GM12878 (cell line): ENCODE measurements at regions not wholly inside any gene's neighbourhood (a gene's known extent, or its start where the extent isn't known, plus 50 kb on each side); places are given as distances from the start of the nearest gene placed in this dataset.

Source experiments
- ATAC-seq: fragments of 200-7000 bp; cut with Tn5 transposase; 3 replicates; pipeline ENCODE4 v1.9.1; 2020; ENCODE audit warnings: mild to moderate bottlenecking, moderate library complexity
- BruUV-seq: library from RNA; stranded (reverse); fragments of 400-500 nt; replicated peaks from 2 replicates; lab custom pipeline; 2021; lab: Mats Ljungman, UMichigan
- CTCF ChIA-PET: fragments of 300-600 bp; sonication (Branson Sonifier 250); formaldehyde crosslinking; extraction: SDS; loops from one replicate; lab custom pipeline; 2021; ENCODE audit warnings: inconsistent platforms; lab: Yijun Ruan, JAX
- POLR2A ChIA-PET: fragments of 350-600 bp; formaldehyde crosslinking; extraction: SDS; loops from one replicate; lab custom pipeline; 2021; ENCODE audit warnings: inconsistent platforms; lab: Charles Lee
- RAD21 ChIA-PET: fragments of 300-600 bp; sonication (Branson Sonifier 250); formaldehyde crosslinking; loops from one replicate; lab custom pipeline; 2023; ENCODE audit warnings: antibody characterized with exemption; ENCODE audit not compliant: unreplicated experiment; lab: Charles Lee
- SMC1A ChIA-PET: fragments of 300-600 bp; sonication (Branson Sonifier 250); formaldehyde crosslinking; loops from one replicate; lab custom pipeline; 2023; ENCODE audit not compliant: unreplicated experiment, uncharacterized antibody; lab: Charles Lee
- DNase-seq: peaks from one replicate; pipeline ENCODE4 v3.0.0-alpha.2; 2011; ENCODE audit warnings: low read depth, low spot score
- FAIRE-seq: peaks from 3 replicates; lab custom pipeline; 2011; peaks lifted over from hg19 to GRCh38; lab: Jason Lieb, UNC
- H2AFZ ChIP-seq: 2 replicates; pipeline ENCODE4 v1.6.0; 2011; ENCODE audit warnings: low read depth, low read length, control low read depth; ENCODE audit not compliant: control insufficient read depth
- H3K27ac ChIP-seq: 2 replicates; pipeline ENCODE4 v1.5.1; 2011; ENCODE audit warnings: control low read depth; ENCODE audit not compliant: control insufficient read depth, insufficient read depth
- H3K27me3 ChIP-seq, 2 experiments: replicated peaks in 1 of 2; 2 replicates each; pipeline versions ENCODE4 v1.6.0 to v1.6.1; 2011; ENCODE audit warnings: low read length in 1 of 2; ENCODE audit not compliant: control insufficient read depth in 2 of 2, insufficient read depth in 2 of 2
- H3K36me3 ChIP-seq, 2 experiments: 2 replicates each; pipeline ENCODE4 v1.5.1; 2011; ENCODE audit warnings: low read length in 1 of 2; ENCODE audit not compliant: control insufficient read depth in 2 of 2, insufficient read depth in 2 of 2
- H3K4me1 ChIP-seq: 2 replicates; pipeline ENCODE4 v1.6.1; 2011; ENCODE audit warnings: mild to moderate bottlenecking, low read length, moderate library complexity, mixed read lengths; ENCODE audit not compliant: control insufficient read depth, insufficient read depth
- H3K4me2 ChIP-seq: 2 replicates; pipeline ENCODE4 v1.6.0; 2011; ENCODE audit warnings: control low read depth; ENCODE audit not compliant: control insufficient read depth, insufficient read depth
- H3K4me3 ChIP-seq: fragments of 200-600 bp; sonication (generic); 2 replicates; pipeline ENCODE4 v1.5.1; 2016
- H3K79me2 ChIP-seq: 2 replicates; pipeline ENCODE4 v1.6.0; 2011; ENCODE audit warnings: low read length; ENCODE audit not compliant: control insufficient read depth, insufficient read depth
- H3K9ac ChIP-seq: 2 replicates; pipeline ENCODE4 v1.8.0; 2011; ENCODE audit warnings: low read length, control low read depth, mixed read lengths; ENCODE audit not compliant: control insufficient read depth, insufficient read depth
- H3K9me3 ChIP-seq: replicated peaks from 3 replicates; pipeline ENCODE4 v1.5.1; 2011; ENCODE audit warnings: mild to moderate bottlenecking, low read length; ENCODE audit not compliant: control insufficient read depth, insufficient read depth
- H4K20me1 ChIP-seq: 2 replicates; pipeline ENCODE4 v1.6.0; 2011; ENCODE audit not compliant: control insufficient read depth, insufficient read depth
- BRCA1 ChIP-seq: IDR thresholded peaks from 2 replicates; pipeline ENCODE4 v1.6.1; 2011; ENCODE audit warnings: low read depth, low read length, improper control_type of control experiment
- EZH2 ChIP-seq: IDR thresholded peaks from 2 replicates; pipeline ENCODE4 v1.6.1; 2012; ENCODE audit warnings: low read depth, mild to moderate bottlenecking, control low read depth, inconsistent platforms, low read length, borderline replicate concordance; ENCODE audit not compliant: control insufficient read depth
- GATAD2B ChIP-seq: fragments of 450-650 bp; conservative IDR thresholded peaks from 2 replicates; pipeline ENCODE4 v1.6.1; 2017; ENCODE audit warnings: low read depth, mild to moderate bottlenecking, moderate library complexity
- HDAC2 ChIP-seq: fragments of 200-600 bp; sonication (generic); IDR thresholded peaks from 2 replicates; pipeline ENCODE4 v1.6.1; 2017
- MYB ChIP-seq: fragments of 150-350 bp; IDR thresholded peaks from 2 replicates; pipeline ENCODE4 v1.6.1; 2014; ENCODE audit warnings: mild to moderate bottlenecking, low read depth, low read length, borderline replicate concordance
- NR2C2 ChIP-seq: IDR thresholded peaks from 2 replicates; pipeline ENCODE4 v1.6.1; 2011; ENCODE audit warnings: borderline replicate concordance, low read depth; ENCODE audit not compliant: control insufficient read depth, insufficient read length
- RELB ChIP-seq: fragments of 450-650 bp; IDR thresholded peaks from 2 replicates; pipeline ENCODE4 v1.6.1; 2017; ENCODE audit warnings: low read depth, mild to moderate bottlenecking, moderate library complexity
- REST ChIP-seq: IDR thresholded peaks from 2 replicates; pipeline ENCODE4 v1.6.1; 2012; ENCODE audit warnings: mild to moderate bottlenecking, low read depth, low read length
- SIN3A ChIP-seq: IDR thresholded peaks from 2 replicates; pipeline ENCODE4 v1.6.1; 2012; ENCODE audit warnings: low read depth, low read length, improper control_type of control experiment
- SRF ChIP-seq, 2 experiments: IDR thresholded peaks; 2 replicates each; pipeline ENCODE4 v1.6.1; 2011; ENCODE audit warnings: low read depth in 2 of 2, low read length in 2 of 2, mild to moderate bottlenecking in 1 of 2, moderate library complexity in 1 of 2
- USF1 ChIP-seq: IDR thresholded peaks from 2 replicates; pipeline ENCODE4 v1.6.1; 2011; ENCODE audit warnings: borderline replicate concordance, low read depth, mild to moderate bottlenecking, moderate library complexity, mixed read lengths, low read length; ENCODE audit not compliant: insufficient read depth; ENCODE audit errors: extremely low read length
- ZBTB33 ChIP-seq: fragments of 450-650 bp; IDR thresholded peaks from 2 replicates; pipeline ENCODE4 v1.6.1; 2017; ENCODE audit warnings: mild to moderate bottlenecking
- WGBS: methylation state at CpG from one replicate; pipeline ENCODE4 v1.1.6; 2016; ENCODE audit warnings: low lambda C conversion rate; ENCODE audit not compliant: insufficient replicate concordance, insufficient coverage; ENCODE audit errors: missing lambda C conversion rate; 5-methylcytosine and 5-hydroxymethylcytosine counted together
- in situ Hi-C: fragments of 300-500 bp; cut with MboI; formaldehyde crosslinking; loops from 9 replicates; pipeline ENCODE4 v1.14.3; 2018; ENCODE audit warnings: mixed read lengths
- intact Hi-C: fragments of 100-400 bp; cut with micrococcal nuclease; formaldehyde crosslinking; loops from one replicate; pipeline ENCODE4 v1.14.2; 2022; ENCODE audit not compliant: unreplicated experiment

GRCh38 chr1:96474985-96475743 is 246.4 kb upstream of the PTBP2 start:
- RAD21 ChIA-PET: no interaction called here
- CTCF ChIA-PET: no interaction called here
- WGBS: 29% methylated on average over 7 of the region's 7 CpGs

More at GRCh38 chr1:96474985-96475743, 246.4 kb upstream of the PTBP2 start:
- Histone ChIP-seq H4K20me1 (no peaks in the 10 kb centered on the region), H3K9ac (no peak overlapping the region), H3K36me3 (no peaks in the 10 kb centered on the region), H2AFZ (no peak overlapping the region), H3K27me3 (no peaks in the 10 kb centered on the region), H3K27ac (no peak overlapping the region), H3K9me3 (no peaks in the 10 kb centered on the region), H3K4me1 (no peaks in the 10 kb centered on the region), H3K79me2 (no peaks in the 10 kb centered on the region), H3K4me3 (no peak overlapping the region), H3K4me2 (no peak overlapping the region)
- ATAC-seq: no peak
- intact Hi-C loops: no loop called here
- SMC1A ChIA-PET: no interaction called here
- in situ Hi-C loops: no loop called here
- no peak for FAIRE-seq
- POLR2A ChIA-PET: no interaction called here
- DNase-seq: no peak
- no TSS peak for BruUV-seq
- TF ChIP-seq SRF (IDR thresholded peaks at IDR 0.05; ENCODE audit: low read depth in 2 of 2, low read length in 2 of 2) (no peak), NR2C2 (no peak), GATAD2B (no peak), USF1 (no peak), RELB (no peak), MYB (no peak), REST (no peak), EZH2 (no peak), HDAC2 (no peak), SIN3A (no peak), ZBTB33 (no peak), BRCA1 (no peak)
